Naive thymus-derived CD4-positive, alpha-beta T cell (primary cell): ENCODE measurements at regions not wholly inside any gene's neighbourhood (a gene's known extent, or its start where the extent isn't known, plus 50 kb on each side); places are given as distances from the start of the nearest gene placed in this dataset.

ENCODE experiments used
- ATAC-seq: fragments of 150-1000 bp; cut with Tn5 transposase; 2 replicates; pipeline ENCODE4 v1.10.0; 2021; ENCODE audit warnings: mild to moderate bottlenecking, moderate library complexity
- CTCF ChIA-PET: fragments of 350-600 bp; sonication (Branson Sonifier 250); formaldehyde crosslinking; loops from one replicate; lab custom pipeline; 2021; ENCODE audit warnings: antibody characterized with exemption; lab: Charles Lee
- POLR2A ChIA-PET: fragments of 350-600 bp; sonication (Branson Sonifier 250); formaldehyde crosslinking; loops from one replicate; lab custom pipeline; 2021; ENCODE audit warnings: antibody characterized with exemption, inconsistent platforms; lab: Charles Lee
- DNase-seq, 9 donors: peaks; one replicate each; pipeline versions ENCODE4 v3.0.0 to v3.0.0-alpha.2; 2020 to 2022; ENCODE audit warnings: mixed read lengths in 1 of 9
- H3K27ac ChIP-seq: one replicate; pipeline ENCODE4 v1.7.0; 2013; ENCODE audit warnings: mild to moderate bottlenecking, low read depth, low read length, moderate library complexity
- H3K27me3 ChIP-seq, 2 donors: one replicate each; pipeline ENCODE4 v1.7.0; 2013; ENCODE audit warnings: low read length in 2 of 2, mild to moderate bottlenecking in 2 of 2, moderate library complexity in 2 of 2; ENCODE audit not compliant: control insufficient read depth in 2 of 2, insufficient read depth in 2 of 2
- H3K36me3 ChIP-seq, 3 experiments: 1 replicate in 2 of 3; 2 replicates in 1 of 3; pipeline ENCODE4 v1.7.0; 2013; ENCODE audit warnings: low read length in 3 of 3, mild to moderate bottlenecking in 3 of 3, moderate library complexity in 1 of 3; ENCODE audit not compliant: insufficient read depth in 3 of 3, control insufficient read depth in 2 of 3
- H3K4me1 ChIP-seq, 2 donors: one replicate each; pipeline ENCODE4 v1.7.0; 2013; ENCODE audit warnings: low read length in 2 of 2, mild to moderate bottlenecking in 2 of 2, moderate library complexity in 1 of 2; ENCODE audit not compliant: control insufficient read depth in 2 of 2, insufficient read depth in 2 of 2
- H3K4me3 ChIP-seq: 2 replicates; pipeline ENCODE4 v1.7.0; 2013; ENCODE audit warnings: mild to moderate bottlenecking, low read length
- H3K9me3 ChIP-seq, 3 experiments: 1 replicate in 2 of 3; 2 replicates in 1 of 3; pipeline ENCODE4 v1.7.0; 2013; ENCODE audit warnings: low read length in 3 of 3; ENCODE audit not compliant: control insufficient read depth in 2 of 3
- H3K27ac Mint-ChIP-seq, 9 donors: one replicate each; pipeline ENCODE4 v1.8.0; 2020 to 2022; ENCODE audit warnings: mixed read lengths in 9 of 9, mild to moderate bottlenecking in 8 of 9, moderate library complexity in 5 of 9, inconsistent platforms in 2 of 9
- H3K27me3 Mint-ChIP-seq, 5 donors: one replicate each; pipeline ENCODE4 v1.8.0; 2021 to 2022; ENCODE audit warnings: mixed read lengths in 5 of 5, mild to moderate bottlenecking in 1 of 5
- H3K36me3 Mint-ChIP-seq, 5 donors: one replicate each; pipeline ENCODE4 v1.8.0; 2020 to 2022; ENCODE audit warnings: mixed read lengths in 5 of 5, mild to moderate bottlenecking in 3 of 5, inconsistent platforms in 1 of 5
- H3K4me1 Mint-ChIP-seq, 7 donors: one replicate each; pipeline ENCODE4 v1.8.0; 2020 to 2022; ENCODE audit warnings: mixed read lengths in 7 of 7, mild to moderate bottlenecking in 3 of 7, inconsistent platforms in 1 of 7
- H3K4me3 Mint-ChIP-seq, 10 donors: one replicate each; pipeline ENCODE4 v1.8.0; 2020 to 2022; ENCODE audit warnings: mild to moderate bottlenecking in 10 of 10, mixed read lengths in 10 of 10, moderate library complexity in 6 of 10, inconsistent platforms in 2 of 10
- H3K9me3 Mint-ChIP-seq, 11 donors: one replicate each; pipeline ENCODE4 v1.8.0; 2020 to 2022; ENCODE audit warnings: mixed read lengths in 11 of 11, mild to moderate bottlenecking in 4 of 11, inconsistent platforms in 1 of 11, moderate library complexity in 1 of 11
- intact Hi-C, 2 donors: fragments of 100-400 bp; cut with micrococcal nuclease; formaldehyde crosslinking; loops; one replicate each; pipeline ENCODE4 v1.15.1; 2023

DNA sequence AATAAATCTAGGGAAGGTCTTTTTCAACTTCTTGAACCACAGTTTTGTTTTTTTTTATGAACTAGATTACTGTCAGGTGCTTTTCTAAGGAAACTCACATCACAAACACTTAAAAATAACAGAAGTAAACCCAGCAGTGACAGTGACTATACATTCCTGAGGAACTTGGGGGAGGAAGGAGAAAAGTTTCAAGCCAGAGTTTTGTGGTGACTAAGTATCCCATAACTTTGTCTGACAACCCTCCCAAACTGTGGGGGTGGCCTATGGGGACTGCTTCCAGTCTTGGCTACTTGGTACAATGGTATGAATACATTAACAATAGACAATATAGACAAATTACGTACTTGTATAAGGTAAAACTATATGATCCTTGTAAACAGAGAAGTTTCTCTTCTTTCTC, 202.5 kb upstream of the MAN1A1 start:
- H3K27ac Mint-ChIP-seq = no peak overlapping the region
- peaks cover 0 to 3% (median 0%) of the 10 kb centered on the region in 5 donors for H3K36me3 Mint-ChIP-seq
- H3K27me3 ChIP-seq = no peaks in the 10 kb centered on the region
- ChIA-PET POLR2A (no interaction called here), CTCF (no interaction called here)
- peaks cover 0 to 27% (median 0%) of the 10 kb centered on the region in 5 donors for H3K27me3 Mint-ChIP-seq
- intact Hi-C loops = no loop called here
- no peaks in the 10 kb centered on the region for H3K9me3 ChIP-seq
- H3K4me1 ChIP-seq = no peaks in the 10 kb centered on the region
- H3K9me3 Mint-ChIP-seq = peaks cover 0 to 7% (median 0%) of the 10 kb centered on the region in 11 donors
- DNase-seq (no peak), ATAC-seq (no peak)
- H3K27ac ChIP-seq = no peak overlapping the region
- H3K4me3 ChIP-seq = no peak overlapping the region
- H3K36me3 ChIP-seq = no peaks in the 10 kb centered on the region
- no peak overlapping the region for H3K4me3 Mint-ChIP-seq
- H3K4me1 Mint-ChIP-seq = no peaks in the 10 kb centered on the region

DNA sequence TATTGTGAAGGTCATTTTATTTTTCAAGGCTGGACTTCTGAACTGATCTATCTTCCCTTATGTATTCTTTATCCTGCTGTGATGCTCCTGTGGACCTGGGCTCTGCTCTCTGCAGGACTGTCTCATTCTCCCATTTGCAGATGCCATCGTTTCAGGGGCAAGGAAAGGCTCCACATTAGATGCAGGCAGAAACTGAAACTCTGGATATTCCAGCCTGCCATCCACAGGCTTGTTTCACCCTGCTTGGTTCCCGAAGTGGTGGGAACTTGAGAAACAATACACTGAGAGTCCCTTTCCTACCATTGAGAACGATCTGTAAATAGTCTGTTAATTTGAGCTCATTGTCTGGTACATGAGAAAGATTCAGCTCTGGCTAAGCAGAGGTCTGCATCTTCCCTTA, 197.5 kb upstream of the MAN1A1 start:
- H3K4me3 Mint-ChIP-seq = no peak overlapping the region
- ChIA-PET CTCF (no interaction called here), POLR2A (no interaction called here)
- no peaks in the 10 kb centered on the region for H3K4me1 Mint-ChIP-seq
- no peaks in the 10 kb centered on the region for H3K9me3 Mint-ChIP-seq
- H3K27ac ChIP-seq = no peak overlapping the region
- no peaks in the 10 kb centered on the region for H3K27me3 ChIP-seq
- no peaks in the 10 kb centered on the region for H3K36me3 Mint-ChIP-seq
- no peak overlapping the region for H3K27ac Mint-ChIP-seq
- no peak overlapping the region for H3K4me3 ChIP-seq
- no peaks in the 10 kb centered on the region for H3K36me3 ChIP-seq
- H3K27me3 Mint-ChIP-seq = peaks cover 0 to 41% (median 5%) of the 10 kb centered on the region in 5 donors
- intact Hi-C loops = no loop called here
- ATAC-seq (no peak), DNase-seq (no peak)
- H3K4me1 ChIP-seq = no peaks in the 10 kb centered on the region
- no peaks in the 10 kb centered on the region for H3K9me3 ChIP-seq

DNA sequence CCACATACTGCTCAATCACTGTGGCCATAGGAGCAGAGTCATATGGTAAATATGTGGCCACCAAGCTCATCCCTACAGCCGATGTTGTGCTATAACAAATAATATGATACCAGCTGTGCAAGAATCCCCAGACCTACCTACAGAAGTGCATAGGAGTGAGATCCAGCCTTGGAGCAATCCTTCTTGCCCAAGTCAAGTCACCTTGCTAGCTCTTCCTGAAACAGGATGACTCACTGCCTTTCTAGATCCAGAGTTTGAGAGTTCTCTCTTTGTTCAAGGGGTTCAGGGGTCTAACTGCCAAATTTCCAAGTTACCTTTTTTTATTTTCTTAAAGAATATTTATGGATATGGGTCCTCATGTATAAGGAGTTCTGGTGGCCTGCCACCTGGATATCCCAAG, 195.7 kb upstream of the MAN1A1 start:
- Mint-ChIP-seq H3K9me3 (no peaks in the 10 kb centered on the region), H3K36me3 (no peaks in the 10 kb centered on the region), H3K27me3 (peaks cover 0 to 41% (median 5%) of the 10 kb centered on the region in 5 donors), H3K4me3 (no peak overlapping the region), H3K4me1 (no peaks in the 10 kb centered on the region), H3K27ac (no peak overlapping the region)
- Histone ChIP-seq H3K27ac (no peak overlapping the region), H3K9me3 (no peaks in the 10 kb centered on the region), H3K4me1 (no peaks in the 10 kb centered on the region), H3K27me3 (no peaks in the 10 kb centered on the region), H3K36me3 (no peaks in the 10 kb centered on the region), H3K4me3 (no peak overlapping the region)
- no peak for ATAC-seq
- no peak for DNase-seq
- ChIA-PET POLR2A (no interaction called here), CTCF (no interaction called here)
- intact Hi-C loops = no loop called here

DNA sequence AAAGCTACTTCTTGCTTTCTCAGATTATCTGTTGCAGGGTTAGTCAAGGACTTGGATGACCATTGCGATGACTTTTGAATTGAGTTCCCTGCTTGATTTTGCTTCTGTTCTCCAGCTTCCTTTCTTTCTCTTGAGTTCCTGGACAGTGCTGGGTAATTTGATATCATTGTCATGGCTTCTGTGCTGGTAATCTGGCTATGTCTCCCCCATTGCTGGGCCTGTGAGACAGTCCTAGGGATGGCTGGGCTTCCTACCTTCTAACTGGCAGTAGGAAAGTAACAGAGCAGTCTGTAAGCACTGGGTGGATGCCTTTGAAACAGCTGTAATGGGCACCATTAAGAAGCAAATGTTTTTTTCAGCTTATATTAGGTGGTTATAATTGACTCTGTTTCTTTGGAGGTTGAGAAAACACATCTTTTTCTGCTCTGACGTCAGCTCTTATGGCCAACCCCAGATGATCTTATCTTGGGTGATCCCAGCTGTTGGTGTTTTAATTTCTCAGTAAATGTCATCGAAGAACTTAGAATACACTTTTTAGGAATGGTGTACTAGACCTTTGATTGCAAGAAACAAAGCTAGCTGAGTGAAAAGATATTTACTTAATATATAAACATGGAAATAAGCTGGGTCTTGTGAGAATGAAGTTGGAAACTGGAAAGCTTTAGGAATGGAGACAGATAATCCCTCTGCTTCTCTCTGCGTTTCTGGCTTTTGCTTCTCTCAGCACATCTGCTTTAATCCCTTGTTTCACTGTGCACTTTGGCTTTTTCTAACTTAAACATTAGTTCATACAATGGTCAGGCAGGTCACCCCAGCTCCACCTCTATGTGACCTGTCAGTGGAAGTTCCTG, 195.0 kb upstream of the MAN1A1 start:
- intact Hi-C loops = no loop called here
- no peaks in the 10 kb centered on the region for H3K36me3 Mint-ChIP-seq
- no peaks in the 10 kb centered on the region for H3K36me3 ChIP-seq
- ATAC-seq (no peak), DNase-seq (no peak)
- H3K27ac ChIP-seq = no peak overlapping the region
- no peaks in the 10 kb centered on the region for H3K9me3 ChIP-seq
- H3K4me1 Mint-ChIP-seq = no peaks in the 10 kb centered on the region
- peaks cover 0 to 41% (median 5%) of the 10 kb centered on the region in 5 donors for H3K27me3 Mint-ChIP-seq
- CTCF ChIA-PET = no interaction called here
- no peak overlapping the region for H3K4me3 ChIP-seq
- H3K27me3 ChIP-seq = no peaks in the 10 kb centered on the region
- POLR2A ChIA-PET = no interaction called here
- no peak overlapping the region for H3K4me3 Mint-ChIP-seq
- no peak overlapping the region for H3K27ac Mint-ChIP-seq
- no peaks in the 10 kb centered on the region for H3K9me3 Mint-ChIP-seq
- H3K4me1 ChIP-seq = no peaks in the 10 kb centered on the region

- H3K4me1 ChIP-seq = no peaks in the 10 kb centered on the region
- Mint-ChIP-seq H3K27me3 (peaks cover 0 to 40% (median 5%) of the 10 kb centered on the region in 5 donors), H3K4me3 (no peak overlapping the region), H3K36me3 (no peaks in the 10 kb centered on the region), H3K4me1 (no peaks in the 10 kb centered on the region), H3K9me3 (no peaks in the 10 kb centered on the region), H3K27ac (no peak overlapping the region)
- H3K36me3 ChIP-seq = no peaks in the 10 kb centered on the region
- DNase-seq = no peak
- ChIA-PET CTCF (no interaction called here), POLR2A (no interaction called here)
- H3K4me3 ChIP-seq = no peak overlapping the region
- no peak overlapping the region for H3K27ac ChIP-seq
- no peaks in the 10 kb centered on the region for H3K27me3 ChIP-seq
- intact Hi-C loops = no loop called here
- H3K9me3 ChIP-seq = no peaks in the 10 kb centered on the region
- ATAC-seq = no peak
These were observed 193.8 kb upstream of the MAN1A1 start for GRCh38 chr6:119543332-119543731.

- Mint-ChIP-seq H3K27me3 (peaks cover 0 to 33% (median 5%) of the 10 kb centered on the region in 5 donors), H3K4me3 (no peak overlapping the region), H3K36me3 (no peaks in the 10 kb centered on the region), H3K4me1 (no peaks in the 10 kb centered on the region), H3K9me3 (no peaks in the 10 kb centered on the region), H3K27ac (no peak overlapping the region)
- no peaks in the 10 kb centered on the region for H3K9me3 ChIP-seq
- no peak overlapping the region for H3K4me3 ChIP-seq
- intact Hi-C loops = no loop called here
- H3K27ac ChIP-seq = no peak overlapping the region
- no peaks in the 10 kb centered on the region for H3K4me1 ChIP-seq
- no peaks in the 10 kb centered on the region for H3K27me3 ChIP-seq
- ChIA-PET CTCF (no interaction called here), POLR2A (no interaction called here)
- no peak for ATAC-seq
- DNase-seq = no peak
- H3K36me3 ChIP-seq = no peaks in the 10 kb centered on the region
These were observed 192.5 kb upstream of the MAN1A1 start for GRCh38 chr6:119542037-119542436.
